VCaP (cell line): ENCODE measurements at regions not wholly inside any gene's neighbourhood (a gene's known extent, or its start where the extent isn't known, plus 50 kb on each side); places are given as distances from the start of the nearest gene placed in this dataset.

Source experiments
- H3K27ac ChIP-seq: fragments of 450-650 bp; 2 replicates; pipeline ENCODE4 v1.5.1; 2017
- CTCF ChIP-seq: fragments of 450-650 bp; conservative IDR thresholded peaks from 2 replicates; pipeline ENCODE4 v1.5.1; 2017; ENCODE audit warnings: mild to moderate bottlenecking, moderate library complexity

GRCh38 chr1:193325771-193326170 is 139.4 kb upstream of the B3GALT2 start:
- no peak for TF ChIP-seq CTCF
- no peak overlapping the region for H3K27ac ChIP-seq

GRCh38 chr1:193325042-193325441 is 138.6 kb upstream of the B3GALT2 start:
- no peak overlapping the region for H3K27ac ChIP-seq
- no peak for TF ChIP-seq CTCF

- H3K27ac ChIP-seq: no peak overlapping the region
- TF ChIP-seq CTCF: no peak
These were observed 135.8 kb upstream of the B3GALT2 start for GRCh38 chr1:193322211-193322610.

- no peak overlapping the region for H3K27ac ChIP-seq
- TF ChIP-seq CTCF: no peak
These were observed 134.9 kb upstream of the B3GALT2 start for GRCh38 chr1:193321242-193321840.

- TF ChIP-seq CTCF: no peak
- H3K27ac ChIP-seq: no peak overlapping the region
These were observed 133.9 kb upstream of the B3GALT2 start for GRCh38 chr1:193320270-193320669.

- TF ChIP-seq CTCF: no peak
- no peak overlapping the region for H3K27ac ChIP-seq
These were observed 131.9 kb upstream of the B3GALT2 start for GRCh38 chr1:193318347-193318746.

GRCh38 chr1:193313354-193314140 is 127.1 kb upstream of the B3GALT2 start:
- no peak overlapping the region for H3K27ac ChIP-seq
- TF ChIP-seq CTCF: no peak
